CD4-positive, alpha-beta T cell treated with Interleukin-10 for 1 hour (primary cell): ENCODE measurements at regions not wholly inside any gene's neighbourhood (a gene's known extent, or its start where the extent isn't known, plus 50 kb on each side); places are given as distances from the start of the nearest gene placed in this dataset.
"Not testable (repeated sequence)": the region's sequence is repeated elsewhere in the genome, so short reads cannot be mapped to it uniquely, and the experiment has no call there.

Experiments used
- DNase-seq: peaks from one replicate; pipeline ENCODE4 v3.0.0-alpha.2; 2020

GRCh38 chr5:113652161-113652560 is 138.7 kb downstream of the YTHDC2 start:
- no peak for DNase-seq

DNA sequence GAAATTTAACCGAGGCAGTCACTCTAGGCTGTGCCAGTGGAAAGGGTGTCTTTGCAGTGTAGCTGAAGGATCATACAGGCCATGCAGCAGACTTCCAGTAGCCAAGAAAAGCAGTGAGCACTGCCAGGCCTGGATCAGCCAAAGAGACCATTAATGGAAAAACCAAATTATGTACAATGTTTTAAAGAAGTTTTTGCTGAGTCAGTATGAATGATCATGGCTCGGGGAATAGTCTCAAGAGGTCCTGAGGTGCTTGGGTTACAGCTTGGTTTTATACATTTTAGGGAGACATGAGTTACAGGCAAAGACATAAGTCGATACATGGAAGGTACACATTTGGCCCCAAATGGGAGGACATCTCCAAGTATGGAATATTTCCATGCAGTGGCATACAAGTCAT is 141.3 kb downstream of the YTHDC2 start:
- DNase-seq: no peak

DNA sequence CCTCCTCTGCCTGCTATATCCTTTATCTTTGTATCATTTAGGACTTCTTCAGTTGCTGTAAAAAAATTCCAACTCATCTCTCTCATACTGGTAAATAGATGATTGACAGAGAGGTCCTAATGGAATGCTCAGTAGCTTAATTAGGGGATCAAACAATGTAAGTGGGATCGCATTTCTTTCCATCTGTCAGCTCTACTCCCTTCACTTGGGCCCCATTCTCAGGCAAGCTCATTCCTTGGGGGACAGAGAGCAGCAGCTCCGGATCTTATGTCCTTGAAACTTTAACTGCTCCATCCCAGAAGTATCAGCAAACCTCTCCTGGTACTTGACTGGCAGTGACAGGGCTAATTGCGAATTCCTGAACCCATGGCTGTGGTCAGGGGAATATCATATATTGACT is 146.7 kb downstream of the YTHDC2 start:
- DNase-seq: no peak

DNA sequence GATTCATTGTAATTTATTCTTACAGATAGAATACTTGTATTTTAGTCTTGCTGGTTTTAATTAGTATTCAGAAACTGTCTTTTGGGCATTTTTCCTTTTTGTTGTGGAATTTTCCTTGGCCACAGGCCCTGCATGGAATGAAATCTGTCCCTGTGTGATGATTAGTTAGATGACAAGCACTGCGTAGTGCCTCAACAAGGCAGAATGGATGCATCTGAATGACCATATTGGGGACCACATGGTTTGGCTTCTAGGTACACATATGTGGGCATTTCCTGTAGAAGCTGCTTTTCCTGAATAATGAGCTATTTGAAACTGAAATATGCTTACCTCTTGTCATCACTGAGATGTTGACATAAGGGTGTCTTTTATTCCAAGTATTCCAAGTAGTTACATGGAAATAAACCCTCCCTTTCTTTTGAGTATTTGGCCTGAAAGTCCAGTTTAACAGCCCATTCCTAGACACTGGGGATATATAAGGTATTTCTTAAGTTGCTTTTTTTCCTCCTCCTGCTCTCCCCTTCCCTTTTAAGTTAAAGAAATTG is 147.3 kb downstream of the YTHDC2 start:
- no peak for DNase-seq

GRCh38 chr5:113663879-113664541 is 150.5 kb downstream of the YTHDC2 start:
- peak; percentile 21 for DNase-seq

DNA sequence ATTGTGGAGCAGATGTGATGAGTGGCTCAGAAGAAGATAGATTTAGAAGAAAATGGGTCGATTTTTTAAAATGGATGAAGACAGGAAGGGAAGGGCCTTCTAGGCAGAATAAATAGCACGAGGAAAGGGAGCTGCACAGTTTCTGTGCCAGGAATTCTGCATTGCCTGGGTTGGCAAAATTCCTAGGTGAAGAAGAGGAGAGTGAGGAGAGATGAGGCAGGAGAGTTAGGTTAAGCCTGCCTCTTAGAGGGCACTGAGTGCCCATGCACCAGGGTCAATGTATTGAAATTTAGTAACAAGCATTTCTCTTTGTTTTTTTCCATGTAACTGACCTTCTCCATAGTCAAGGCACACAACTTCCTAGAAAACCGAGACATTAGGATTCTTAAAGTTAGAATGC is 159.5 kb downstream of the YTHDC2 start:
- no peak for DNase-seq

GRCh38 chr5:113675166-113675565 is 161.7 kb downstream of the YTHDC2 start:
- DNase-seq: no peak

DNA sequence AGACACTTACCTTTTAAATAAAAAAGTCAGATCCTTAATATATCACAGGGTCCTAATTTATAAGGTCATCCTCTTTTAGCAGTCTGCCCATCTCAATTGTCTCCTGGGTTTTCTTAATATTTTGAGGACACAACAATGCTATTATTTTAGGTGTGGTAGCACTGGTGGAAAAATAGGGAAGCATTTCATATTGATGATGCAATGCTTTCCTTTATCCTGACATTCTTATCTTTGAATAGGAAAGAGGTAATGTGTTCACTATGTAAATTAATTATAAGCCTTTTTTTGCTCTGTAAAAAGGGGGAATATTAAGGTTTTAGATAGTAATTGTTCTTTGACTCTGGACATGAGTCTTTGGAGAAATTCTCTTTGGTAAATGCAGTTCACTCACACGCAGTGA is 164.7 kb downstream of the YTHDC2 start:
- no peak for DNase-seq

DNA sequence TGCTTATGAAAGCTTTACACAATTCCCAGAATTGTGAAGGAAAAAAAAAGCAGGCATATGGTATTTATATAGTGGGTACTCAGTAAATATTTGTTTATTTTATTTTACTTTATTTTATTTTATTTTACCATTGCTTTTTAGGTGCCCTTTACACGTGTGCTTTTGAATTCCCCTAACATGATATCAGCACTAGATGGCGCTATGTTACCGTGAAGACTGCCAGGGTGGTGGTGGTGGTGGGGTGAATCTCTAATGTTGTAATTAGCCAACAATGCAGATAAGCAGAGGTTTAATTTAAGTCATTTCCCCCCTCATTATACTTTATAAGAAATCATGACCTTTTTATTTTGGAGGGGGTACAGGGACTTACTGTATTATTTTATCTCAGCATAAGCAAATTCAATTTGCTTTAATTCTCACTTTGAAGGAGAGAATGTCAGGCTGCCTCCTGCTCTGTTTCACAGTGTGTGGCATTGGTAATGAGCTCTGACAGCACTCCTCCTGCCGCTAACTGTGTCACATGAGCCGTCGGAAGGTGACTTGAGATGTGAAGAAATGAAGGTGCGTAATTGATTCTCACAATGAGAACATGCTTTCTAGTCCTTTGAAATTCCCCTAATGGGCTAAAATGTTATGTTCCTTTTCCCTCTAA is 165.6 kb downstream of the YTHDC2 start:
- DNase-seq: peak; percentile 24

DNA sequence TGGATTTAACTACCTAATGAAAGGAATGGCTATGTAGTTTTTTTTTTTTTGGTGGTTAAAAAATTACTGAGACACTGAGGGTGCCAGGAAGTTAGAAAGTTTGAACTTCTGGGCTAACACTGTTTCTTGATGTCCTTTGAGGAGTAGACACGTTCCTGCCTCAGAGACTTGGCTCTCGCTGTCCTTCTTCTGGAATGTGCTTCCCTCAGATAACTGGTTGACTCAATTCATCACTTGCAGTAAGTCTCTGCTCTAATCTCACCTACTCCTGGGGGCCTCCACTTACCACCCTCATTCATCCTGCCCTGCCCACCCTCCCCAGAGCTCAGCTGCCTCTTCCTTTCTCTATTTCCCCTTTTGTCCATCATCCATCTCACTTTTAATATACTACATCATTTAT is 167.0 kb downstream of the YTHDC2 start:
- DNase-seq: no peak

GRCh38 chr5:113682497-113683136 is 169.1 kb downstream of the YTHDC2 start:
- no peak for DNase-seq

- no peak for DNase-seq
Observed at GRCh38 chr5:113683211-113683610, 169.7 kb downstream of the YTHDC2 start.

- no peak for DNase-seq
Observed at GRCh38 chr5:113686599-113686998, 173.1 kb downstream of the YTHDC2 start.

DNA sequence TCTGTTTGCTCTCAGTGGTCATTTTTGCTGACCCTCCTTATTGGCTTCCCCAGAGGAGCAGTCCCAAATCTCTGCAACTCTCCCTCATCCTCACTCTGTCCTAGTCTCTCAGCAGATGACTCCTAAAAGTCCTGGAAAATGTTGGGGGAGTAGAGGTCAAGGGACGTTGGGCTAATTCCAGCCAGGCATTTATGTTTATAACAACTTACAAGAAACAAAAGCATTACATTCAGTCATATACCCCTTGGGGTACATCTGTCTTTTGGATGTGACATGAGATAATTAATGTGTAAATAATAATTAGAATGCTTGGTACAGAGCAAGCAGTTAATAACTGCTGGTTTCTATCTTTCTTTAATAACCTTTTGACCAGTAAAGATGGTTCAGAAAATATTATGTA is 176.2 kb downstream of the YTHDC2 start:
- DNase-seq: no peak

DNA sequence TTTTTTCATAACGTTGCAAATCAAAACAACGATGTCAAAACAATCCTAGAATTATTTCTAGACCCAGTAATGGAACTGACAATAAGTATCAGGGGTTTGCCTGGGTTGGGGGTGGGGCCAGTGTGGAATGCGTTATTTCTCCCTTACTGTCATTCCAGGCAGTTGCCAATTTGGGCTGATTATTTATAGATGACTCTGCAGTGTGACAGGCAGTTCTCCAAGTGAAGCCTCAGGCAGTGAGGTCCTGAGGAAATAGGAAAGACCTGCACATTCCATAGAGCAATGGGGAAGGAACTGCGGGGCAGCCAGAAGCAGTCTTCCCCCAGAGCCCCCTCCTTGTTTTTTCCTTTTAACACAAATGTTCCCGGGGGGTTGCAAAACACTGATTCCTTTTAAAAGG is 179.0 kb downstream of the YTHDC2 start:
- DNase-seq: no peak

DNA sequence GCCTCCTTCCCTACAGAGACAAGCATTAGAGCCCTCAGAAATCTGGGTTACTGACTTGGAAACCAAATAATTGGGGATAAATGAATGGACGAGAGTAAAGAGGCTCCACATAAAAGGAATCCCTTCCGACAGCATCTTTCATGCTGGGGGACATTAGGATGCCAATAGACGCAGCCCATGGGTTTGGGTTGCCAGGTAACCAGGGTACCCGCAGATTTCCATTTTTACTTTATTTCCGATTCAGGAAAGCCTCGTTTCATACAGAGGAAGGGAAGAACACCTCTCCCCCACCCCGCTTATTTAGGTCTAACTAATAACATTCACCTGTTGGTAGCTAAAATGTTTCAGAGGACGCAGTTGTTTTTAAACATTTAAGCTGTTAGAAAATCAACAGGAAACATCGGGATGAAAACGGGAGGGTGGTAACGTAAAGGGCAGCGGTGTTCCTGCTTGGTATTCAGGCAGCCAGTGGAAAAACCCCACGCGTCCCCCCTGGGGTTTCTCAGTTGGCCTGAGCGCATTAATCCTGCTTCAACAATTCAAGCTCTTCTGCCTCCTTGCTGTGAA is 179.5 kb downstream of the YTHDC2 start:
- no peak for DNase-seq

DNA sequence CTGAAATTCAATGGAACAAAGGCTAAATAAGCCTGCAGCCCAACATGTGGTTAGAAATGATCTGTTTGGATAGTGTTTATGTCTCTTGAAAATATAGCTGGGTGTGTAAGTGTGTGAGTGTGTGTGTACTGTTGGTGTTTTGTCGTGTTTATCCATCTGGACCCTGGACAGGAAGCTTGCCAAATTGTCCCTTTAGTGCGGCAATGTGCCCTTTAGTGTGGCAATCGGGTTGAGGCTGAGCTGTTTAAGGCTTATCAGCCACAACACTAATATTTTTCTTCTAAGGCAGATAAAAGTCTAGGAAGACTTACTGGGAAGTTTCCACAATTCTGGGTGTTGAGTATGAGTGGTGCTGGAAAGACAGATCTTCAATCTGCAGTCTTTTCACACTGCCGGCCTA is 180.2 kb downstream of the YTHDC2 start:
- no peak for DNase-seq

- no peak for DNase-seq
Observed at GRCh38 chr5:113694576-113694975, 181.1 kb downstream of the YTHDC2 start.

DNA sequence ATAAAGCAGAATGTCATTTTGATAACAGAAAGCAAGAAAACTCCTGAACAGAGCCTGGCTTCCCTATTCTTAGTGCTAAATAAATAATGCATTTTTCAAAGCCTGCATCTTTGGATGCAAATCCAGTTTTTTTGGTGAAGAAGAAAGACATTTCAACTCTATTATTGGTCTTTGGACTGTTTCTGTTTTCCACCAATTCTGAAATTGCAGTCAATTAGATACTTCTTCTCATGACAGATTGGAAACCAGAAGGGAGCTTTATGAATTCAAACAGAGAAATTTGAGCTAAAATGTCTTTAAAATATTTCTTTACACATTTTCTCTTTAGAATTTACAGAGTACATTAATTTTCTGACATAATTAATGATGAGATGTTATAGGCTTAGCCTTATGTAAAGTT is 189.8 kb downstream of the YTHDC2 start:
- no peak for DNase-seq

DNA sequence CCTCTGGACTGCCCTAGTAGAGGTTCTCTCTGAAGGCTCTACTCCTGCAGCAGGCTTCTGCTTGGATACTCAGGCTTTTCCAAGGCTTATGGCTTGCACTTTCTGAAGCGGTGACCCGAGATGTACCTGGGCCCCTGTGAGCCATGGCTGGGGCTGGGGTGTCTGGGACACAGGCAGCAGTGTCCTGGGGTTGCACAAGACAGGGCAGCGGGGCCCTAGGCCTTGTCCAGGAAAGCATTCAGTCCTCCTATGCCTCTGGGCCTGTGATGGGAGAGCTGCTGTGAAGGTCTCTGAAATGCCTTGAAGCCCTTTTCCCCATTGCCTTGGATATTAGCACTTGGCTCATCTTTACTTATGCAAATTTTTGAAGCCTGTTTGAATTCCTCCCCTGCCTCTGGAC is 192.2 kb downstream of the YTHDC2 start:
- DNase-seq: no peak

GRCh38 chr5:113713051-113713450 is 199.6 kb downstream of the YTHDC2 start:
- no peak for DNase-seq

- DNase-seq: not testable (repeated sequence)
Observed at GRCh38 chr5:113715921-113716320, 202.4 kb downstream of the YTHDC2 start.

GRCh38 chr5:113719549-113719948 is 206.1 kb downstream of the YTHDC2 start:
- no peak for DNase-seq

DNA sequence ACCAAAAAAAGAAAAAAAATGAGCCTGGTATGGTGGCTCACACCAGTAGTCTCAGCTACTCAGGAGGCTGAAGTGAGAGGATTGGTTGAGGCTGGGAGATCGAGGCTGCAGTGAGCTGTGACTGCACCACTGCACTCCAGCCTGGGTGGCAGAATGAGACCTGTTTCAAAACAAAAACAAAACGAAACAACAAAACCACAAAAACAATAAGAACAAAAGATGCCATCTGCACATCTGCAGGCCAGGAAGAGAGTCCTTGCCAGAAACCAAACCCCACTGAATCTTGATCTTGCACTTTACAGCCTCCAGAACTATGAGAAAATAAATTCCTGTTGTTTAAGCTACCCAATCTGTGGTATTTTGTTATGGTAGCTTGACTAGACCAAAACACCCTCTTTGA is 207.7 kb downstream of the YTHDC2 start:
- DNase-seq: no peak
